Smooth muscle cell (in vitro differentiated cells): ENCODE measurements at regions not wholly inside any gene's neighbourhood (a gene's known extent, or its start where the extent isn't known, plus 50 kb on each side); places are given as distances from the start of the nearest gene placed in this dataset.

ENCODE experiments used
- DNase-seq: peaks from one replicate; lab custom pipeline; 2025; ENCODE audit not compliant: unreplicated experiment; lab: John Stamatoyannopoulos, UW
- H2AFZ ChIP-seq: fragments of 200-600 bp; sonication (generic); 2 replicates; pipeline ENCODE4 v1.6.0; 2016; ENCODE audit warnings: antibody characterized with exemption, low read depth, mild to moderate bottlenecking
- H3F3A ChIP-seq: fragments of 200-600 bp; sonication (generic); 2 replicates; pipeline ENCODE4 v1.6.0; 2017; ENCODE audit warnings: antibody characterized with exemption, low read depth
- H3K27ac ChIP-seq: fragments of 200-600 bp; sonication (generic); 2 replicates; pipeline ENCODE4 v1.5.1; 2016; ENCODE audit warnings: low read depth, mild to moderate bottlenecking
- H3K27me3 ChIP-seq: fragments of 200-600 bp; sonication (generic); 2 replicates; pipeline ENCODE4 v1.6.1; 2016; ENCODE audit warnings: low read depth, mild to moderate bottlenecking
- H3K36me3 ChIP-seq: fragments of 200-600 bp; sonication (generic); 2 replicates; pipeline ENCODE4 v1.5.1; 2016; ENCODE audit warnings: low read depth
- H3K4me1 ChIP-seq: fragments of 200-600 bp; sonication (generic); 2 replicates; pipeline ENCODE4 v1.5.1; 2016; ENCODE audit warnings: low read depth
- H3K4me2 ChIP-seq: fragments of 200-600 bp; sonication (generic); 2 replicates; pipeline ENCODE4 v1.6.0; 2016; ENCODE audit warnings: mild to moderate bottlenecking
- H3K4me3 ChIP-seq: fragments of 200-600 bp; sonication (generic); 2 replicates; pipeline ENCODE4 v1.5.1; 2016; ENCODE audit warnings: mild to moderate bottlenecking
- H3K79me2 ChIP-seq: fragments of 200-600 bp; sonication (generic); 2 replicates; pipeline ENCODE4 v1.6.0; 2016; ENCODE audit warnings: low read depth, mild to moderate bottlenecking
- H3K9ac ChIP-seq: fragments of 200-600 bp; sonication (generic); 2 replicates; pipeline ENCODE4 v1.6.0; 2016; ENCODE audit warnings: low read depth
- H3K9me3 ChIP-seq: fragments of 200-600 bp; sonication (generic); replicated peaks from 2 replicates; pipeline ENCODE4 v1.5.1; 2016; ENCODE audit warnings: low read depth
- H4K20me1 ChIP-seq: fragments of 200-600 bp; sonication (generic); 2 replicates; pipeline ENCODE4 v1.6.0; 2016; ENCODE audit warnings: low read depth
- WGBS: methylation state at CpG from one replicate; pipeline ENCODE4 v1.1.7; 2016; ENCODE audit warnings: low lambda C conversion rate; 5-methylcytosine and 5-hydroxymethylcytosine counted together
- TF ChIP-seq, protein P1 (sequence below): fragments of 200-600 bp; sonication (generic); IDR thresholded peaks from 2 replicates; pipeline ENCODE4 v1.5.1; 2017; ENCODE audit warnings: borderline replicate concordance, mild to moderate bottlenecking, antibody characterized with exemption; ENCODE audit not compliant: insufficient read depth, poor library complexity, severe bottlenecking

GRCh38 chr14:76657404-76657803, 103.9 kb upstream of the VASH1 start:
- H3K4me3 ChIP-seq = no peak overlapping the region
- no peaks in the 10 kb centered on the region for H3K4me1 ChIP-seq
- H3K27me3 ChIP-seq = no peaks in the 10 kb centered on the region
- H3K27ac ChIP-seq = no peak overlapping the region
- H3F3A ChIP-seq = no peaks in the 10 kb centered on the region
- 82% methylated on average over 1 of the region's 1 CpG for WGBS
- no peaks in the 10 kb centered on the region for H3K79me2 ChIP-seq
- no peaks in the 10 kb centered on the region for H3K36me3 ChIP-seq
- DNase-seq = no peak
- TF ChIP-seq, protein P1, sequence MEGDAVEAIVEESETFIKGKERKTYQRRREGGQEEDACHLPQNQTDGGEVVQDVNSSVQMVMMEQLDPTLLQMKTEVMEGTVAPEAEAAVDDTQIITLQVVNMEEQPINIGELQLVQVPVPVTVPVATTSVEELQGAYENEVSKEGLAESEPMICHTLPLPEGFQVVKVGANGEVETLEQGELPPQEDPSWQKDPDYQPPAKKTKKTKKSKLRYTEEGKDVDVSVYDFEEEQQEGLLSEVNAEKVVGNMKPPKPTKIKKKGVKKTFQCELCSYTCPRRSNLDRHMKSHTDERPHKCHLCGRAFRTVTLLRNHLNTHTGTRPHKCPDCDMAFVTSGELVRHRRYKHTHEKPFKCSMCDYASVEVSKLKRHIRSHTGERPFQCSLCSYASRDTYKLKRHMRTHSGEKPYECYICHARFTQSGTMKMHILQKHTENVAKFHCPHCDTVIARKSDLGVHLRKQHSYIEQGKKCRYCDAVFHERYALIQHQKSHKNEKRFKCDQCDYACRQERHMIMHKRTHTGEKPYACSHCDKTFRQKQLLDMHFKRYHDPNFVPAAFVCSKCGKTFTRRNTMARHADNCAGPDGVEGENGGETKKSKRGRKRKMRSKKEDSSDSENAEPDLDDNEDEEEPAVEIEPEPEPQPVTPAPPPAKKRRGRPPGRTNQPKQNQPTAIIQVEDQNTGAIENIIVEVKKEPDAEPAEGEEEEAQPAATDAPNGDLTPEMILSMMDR = no peak
- H3K9me3 ChIP-seq = peaks cover 3% of the 10 kb centered on the region
- H4K20me1 ChIP-seq = no peaks in the 10 kb centered on the region
- no peak overlapping the region for H3K4me2 ChIP-seq
- H2AFZ ChIP-seq = no peak overlapping the region
- H3K9ac ChIP-seq = no peak overlapping the region

DNA sequence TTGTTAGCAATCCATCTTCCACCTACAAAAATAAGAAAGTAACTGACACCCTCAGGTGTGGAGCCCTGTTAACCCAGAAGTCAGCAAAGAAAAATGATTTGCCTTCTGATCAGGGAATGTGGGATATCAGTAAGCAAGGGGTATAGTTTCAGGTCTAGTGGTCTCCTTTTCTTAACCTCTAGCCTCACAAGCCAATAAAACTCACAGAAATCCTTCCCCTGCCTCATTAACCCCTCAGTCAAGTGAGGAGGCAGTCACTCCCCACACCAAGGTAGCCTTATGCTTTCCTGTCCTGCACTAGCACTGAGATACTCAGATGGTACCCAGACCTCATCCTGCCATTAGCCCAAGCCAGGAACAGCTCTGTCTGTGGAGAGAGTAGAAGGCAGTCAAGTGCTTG, 103.4 kb upstream of the VASH1 start:
- Histone ChIP-seq H2AFZ (no peak overlapping the region), H3K4me2 (no peak overlapping the region), H3K9me3 (peaks cover 3% of the 10 kb centered on the region), H3K9ac (no peak overlapping the region), H3K27ac (no peak overlapping the region), H3F3A (no peaks in the 10 kb centered on the region), H3K79me2 (no peaks in the 10 kb centered on the region), H4K20me1 (no peaks in the 10 kb centered on the region), H3K36me3 (no peaks in the 10 kb centered on the region), H3K4me3 (no peak overlapping the region), H3K4me1 (no peaks in the 10 kb centered on the region), H3K27me3 (no peaks in the 10 kb centered on the region)
- DNase-seq = no peak
- TF ChIP-seq, protein P1 = no peak

GRCh38 chr14:76662580-76662979, 98.7 kb upstream of the VASH1 start:
- TF ChIP-seq, protein P1 = no peak
- H3K79me2 ChIP-seq = no peaks in the 10 kb centered on the region
- WGBS = over 99% methylated on average over 4 of the region's 4 CpGs
- no peak overlapping the region for H3K9ac ChIP-seq
- H2AFZ ChIP-seq = no peak overlapping the region
- no peaks in the 10 kb centered on the region for H3F3A ChIP-seq
- H3K4me3 ChIP-seq = no peak overlapping the region
- H3K4me1 ChIP-seq = peaks cover 7% of the 10 kb centered on the region
- no peak overlapping the region for H3K4me2 ChIP-seq
- no peak for DNase-seq
- H3K27me3 ChIP-seq = no peaks in the 10 kb centered on the region
- H3K27ac ChIP-seq = no peak overlapping the region
- no peaks in the 10 kb centered on the region for H4K20me1 ChIP-seq
- no peaks in the 10 kb centered on the region for H3K36me3 ChIP-seq
- H3K9me3 ChIP-seq = peaks cover 3% of the 10 kb centered on the region

DNA sequence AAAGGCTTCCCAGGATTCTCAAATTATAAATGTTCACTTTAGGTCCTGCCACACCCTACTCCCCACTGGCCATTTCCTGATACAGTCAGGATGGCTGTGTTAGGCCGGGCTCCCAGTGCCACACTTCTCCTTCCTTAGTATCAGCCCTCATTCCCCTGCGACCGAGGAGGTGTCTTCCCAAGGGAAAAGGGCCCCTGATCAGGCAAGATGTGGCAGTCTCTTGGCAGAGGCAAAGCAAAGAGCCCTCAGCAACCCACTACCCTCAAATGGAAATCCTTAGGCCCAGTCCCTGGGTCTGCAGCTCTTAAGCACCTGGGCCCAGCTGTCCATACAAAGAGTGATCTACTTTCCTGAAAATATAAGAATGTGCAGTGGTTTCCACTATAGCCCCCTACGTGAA, 96.5 kb upstream of the VASH1 start:
- 94% methylated on average over 4 of the region's 4 CpGs for WGBS

More for the DNA sequence above, 96.5 kb upstream of the VASH1 start:
- no peaks in the 10 kb centered on the region for H3K79me2 ChIP-seq
- H3K9ac ChIP-seq = no peak overlapping the region
- H2AFZ ChIP-seq = no peak overlapping the region
- H3K4me1 ChIP-seq = peaks cover 7% of the 10 kb centered on the region
- H3K36me3 ChIP-seq = no peaks in the 10 kb centered on the region
- no peak overlapping the region for H3K4me2 ChIP-seq
- H3K27me3 ChIP-seq = no peaks in the 10 kb centered on the region
- no peaks in the 10 kb centered on the region for H3K9me3 ChIP-seq
- no peak for DNase-seq
- TF ChIP-seq, protein P1 = no peak
- no peaks in the 10 kb centered on the region for H3F3A ChIP-seq
- no peak overlapping the region for H3K27ac ChIP-seq
- no peaks in the 10 kb centered on the region for H4K20me1 ChIP-seq
- no peak overlapping the region for H3K4me3 ChIP-seq
